ENCODE measurements at regions not wholly inside any gene's neighbourhood (a gene's known extent, or its start where the extent isn't known, plus 50 kb on each side); places are given as distances from the start of the nearest gene placed in this dataset.

DNA sequence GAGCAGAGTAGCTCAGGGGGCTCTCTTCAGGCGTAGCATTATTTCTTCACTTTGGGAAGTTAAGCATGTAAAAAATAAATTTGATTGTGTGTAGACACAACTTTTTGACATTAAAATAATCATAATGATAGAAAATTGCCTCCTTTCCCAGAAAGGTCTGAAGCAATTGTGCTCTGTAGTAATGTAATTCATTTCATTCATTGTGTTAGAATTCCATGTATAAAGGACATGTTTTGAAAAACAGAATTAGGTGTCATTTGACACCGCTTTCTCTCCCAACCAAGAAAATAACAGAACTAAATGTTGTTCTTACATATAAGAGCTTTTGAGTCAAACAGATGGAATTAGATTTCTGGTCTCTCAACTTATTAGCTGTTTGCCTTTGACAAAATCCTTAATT lies 1064.2 kb upstream of the FAM98A start:
- TF ChIP-seq, protein P1, sequence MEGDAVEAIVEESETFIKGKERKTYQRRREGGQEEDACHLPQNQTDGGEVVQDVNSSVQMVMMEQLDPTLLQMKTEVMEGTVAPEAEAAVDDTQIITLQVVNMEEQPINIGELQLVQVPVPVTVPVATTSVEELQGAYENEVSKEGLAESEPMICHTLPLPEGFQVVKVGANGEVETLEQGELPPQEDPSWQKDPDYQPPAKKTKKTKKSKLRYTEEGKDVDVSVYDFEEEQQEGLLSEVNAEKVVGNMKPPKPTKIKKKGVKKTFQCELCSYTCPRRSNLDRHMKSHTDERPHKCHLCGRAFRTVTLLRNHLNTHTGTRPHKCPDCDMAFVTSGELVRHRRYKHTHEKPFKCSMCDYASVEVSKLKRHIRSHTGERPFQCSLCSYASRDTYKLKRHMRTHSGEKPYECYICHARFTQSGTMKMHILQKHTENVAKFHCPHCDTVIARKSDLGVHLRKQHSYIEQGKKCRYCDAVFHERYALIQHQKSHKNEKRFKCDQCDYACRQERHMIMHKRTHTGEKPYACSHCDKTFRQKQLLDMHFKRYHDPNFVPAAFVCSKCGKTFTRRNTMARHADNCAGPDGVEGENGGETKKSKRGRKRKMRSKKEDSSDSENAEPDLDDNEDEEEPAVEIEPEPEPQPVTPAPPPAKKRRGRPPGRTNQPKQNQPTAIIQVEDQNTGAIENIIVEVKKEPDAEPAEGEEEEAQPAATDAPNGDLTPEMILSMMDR (conservative IDR thresholded peaks at IDR 0.05; ENCODE audit: low read length): no peak
- TF ChIP-seq EZH2phosphoT487 (IDR thresholded peaks at IDR 0.05; ENCODE audit: borderline replicate concordance, low read depth, low read length): no peak

Data from OCI-LY7 (cell line).